GM12874 (cell line): ENCODE measurements at regions not wholly inside any gene's neighbourhood (a gene's known extent, or its start where the extent isn't known, plus 50 kb on each side); places are given as distances from the start of the nearest gene placed in this dataset.

Experiments
- CTCF ChIP-seq: IDR thresholded peaks from 2 replicates; pipeline ENCODE4 v1.5.1; 2011; ENCODE audit warnings: low read depth, mild to moderate bottlenecking, control low read depth, low read length, moderate library complexity; ENCODE audit not compliant: insufficient read depth

GRCh38 chr20:12386821-12387220 lies 469.1 kb downstream of the BTBD3 start:
- no peak for TF ChIP-seq CTCF

GRCh38 chr20:12391099-12391498 lies 473.4 kb downstream of the BTBD3 start:
- TF ChIP-seq CTCF: no peak

- no peak for TF ChIP-seq CTCF
Observed at GRCh38 chr20:12394786-12395185, 477.1 kb downstream of the BTBD3 start.

- TF ChIP-seq CTCF: no peak
Observed at GRCh38 chr20:12395353-12395752, 477.7 kb downstream of the BTBD3 start.

- TF ChIP-seq CTCF: no peak
Observed at GRCh38 chr20:12395760-12396159, 478.1 kb downstream of the BTBD3 start.

- no peak for TF ChIP-seq CTCF
Observed at GRCh38 chr20:12399110-12399836, 481.6 kb downstream of the BTBD3 start.

GRCh38 chr20:12404941-12405340 lies 487.2 kb downstream of the BTBD3 start:
- TF ChIP-seq CTCF: no peak
